MM.1S (cell line): ENCODE measurements at regions not wholly inside any gene's neighbourhood (a gene's known extent, or its start where the extent isn't known, plus 50 kb on each side); places are given as distances from the start of the nearest gene placed in this dataset.

Experiments
- EZH2 ChIP-seq: fragments of 300-600 bp; sonication (generic); optimal IDR thresholded peaks from 2 replicates; pipeline ENCODE3; 2017; ENCODE audit warnings: low read depth, mild to moderate bottlenecking, antibody characterized with exemption, low read length, mixed read lengths
- TF ChIP-seq, protein P1 (sequence below): fragments of 300-600 bp; sonication (generic); IDR thresholded peaks from 2 replicates; pipeline ENCODE4 v1.5.1; 2016; ENCODE audit warnings: antibody characterized with exemption, low read length, mixed read lengths

DNA sequence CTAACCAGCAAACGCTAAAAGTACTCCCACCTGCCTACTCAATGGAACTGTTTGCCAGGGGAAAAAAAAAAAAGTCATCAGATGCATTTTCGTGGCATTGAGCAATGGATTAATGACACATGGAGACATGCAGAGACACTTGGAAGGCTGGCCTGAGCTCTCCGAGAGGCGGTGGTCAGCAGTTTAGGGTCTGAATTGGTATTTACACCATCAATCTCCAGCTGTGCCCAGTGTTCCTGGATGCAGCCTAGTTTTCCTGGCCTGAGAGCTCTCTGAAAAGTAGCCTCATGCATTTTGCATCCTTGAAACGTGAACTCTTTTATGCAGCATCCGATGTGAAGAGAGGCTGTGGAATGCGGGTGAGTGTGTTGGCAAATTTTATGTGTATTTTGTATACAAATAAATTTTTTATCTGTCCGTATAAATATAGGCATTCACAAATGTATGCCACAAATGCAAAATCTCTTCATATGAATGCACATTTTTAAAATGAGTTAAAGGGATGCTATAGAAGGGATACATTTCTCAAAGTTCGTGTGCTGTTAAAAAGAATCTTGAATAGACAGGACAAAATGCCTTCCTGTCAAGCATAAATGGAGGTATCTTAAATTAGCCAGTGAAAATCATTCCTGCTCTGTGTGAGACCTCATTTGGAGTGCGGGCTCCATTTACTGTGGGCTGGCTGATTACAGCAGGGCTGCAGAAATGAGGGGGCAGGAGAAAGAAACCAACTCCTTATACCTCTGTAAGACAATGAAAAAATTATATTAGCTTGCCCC lies 137.7 kb upstream of the PFKP start:
- TF ChIP-seq, protein P1, sequence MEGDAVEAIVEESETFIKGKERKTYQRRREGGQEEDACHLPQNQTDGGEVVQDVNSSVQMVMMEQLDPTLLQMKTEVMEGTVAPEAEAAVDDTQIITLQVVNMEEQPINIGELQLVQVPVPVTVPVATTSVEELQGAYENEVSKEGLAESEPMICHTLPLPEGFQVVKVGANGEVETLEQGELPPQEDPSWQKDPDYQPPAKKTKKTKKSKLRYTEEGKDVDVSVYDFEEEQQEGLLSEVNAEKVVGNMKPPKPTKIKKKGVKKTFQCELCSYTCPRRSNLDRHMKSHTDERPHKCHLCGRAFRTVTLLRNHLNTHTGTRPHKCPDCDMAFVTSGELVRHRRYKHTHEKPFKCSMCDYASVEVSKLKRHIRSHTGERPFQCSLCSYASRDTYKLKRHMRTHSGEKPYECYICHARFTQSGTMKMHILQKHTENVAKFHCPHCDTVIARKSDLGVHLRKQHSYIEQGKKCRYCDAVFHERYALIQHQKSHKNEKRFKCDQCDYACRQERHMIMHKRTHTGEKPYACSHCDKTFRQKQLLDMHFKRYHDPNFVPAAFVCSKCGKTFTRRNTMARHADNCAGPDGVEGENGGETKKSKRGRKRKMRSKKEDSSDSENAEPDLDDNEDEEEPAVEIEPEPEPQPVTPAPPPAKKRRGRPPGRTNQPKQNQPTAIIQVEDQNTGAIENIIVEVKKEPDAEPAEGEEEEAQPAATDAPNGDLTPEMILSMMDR = no peak
- TF ChIP-seq EZH2 = no peak
